ENCODE measurements at regions not wholly inside any gene's neighbourhood (a gene's known extent, or its start where the extent isn't known, plus 50 kb on each side); places are given as distances from the start of the nearest gene placed in this dataset.

DNA sequence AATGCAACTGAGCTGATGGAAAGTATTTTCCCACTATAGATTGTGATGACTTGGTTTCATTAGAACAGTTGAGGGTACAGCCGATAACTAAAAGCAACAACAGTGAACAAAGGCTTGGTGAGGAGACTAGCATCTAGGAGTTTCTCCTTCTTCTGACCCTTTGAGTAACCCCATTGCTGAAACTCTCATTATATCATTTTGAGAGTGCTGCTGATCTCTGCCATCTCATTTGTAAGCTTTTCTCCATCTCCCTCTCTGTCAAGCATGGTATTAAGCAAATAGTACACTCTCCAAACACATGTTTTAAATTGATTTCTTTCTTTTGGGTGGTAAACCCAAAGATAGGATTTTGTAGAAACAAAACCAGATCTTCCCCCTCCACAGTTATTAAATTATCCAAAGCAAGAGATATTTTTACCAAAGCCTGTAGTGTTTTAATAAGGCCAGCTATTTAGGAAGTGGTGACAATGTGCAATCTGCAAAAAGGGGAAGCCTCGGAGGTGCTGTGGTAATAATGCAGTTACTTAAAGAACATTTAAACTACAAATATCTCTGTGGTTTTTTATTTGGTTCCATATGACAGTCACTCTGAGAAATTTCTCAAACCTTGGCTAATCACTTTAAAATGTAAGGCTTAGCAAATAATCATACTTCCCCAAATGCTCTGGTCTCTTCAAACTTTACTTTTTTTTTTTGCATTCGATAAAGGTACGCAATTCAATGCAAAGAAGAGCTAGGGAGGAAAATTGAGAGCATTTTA lies 287.5 kb downstream of the HLX start:
- H3K27ac ChIP-seq (ENCODE audit: extremely low read length, insufficient read depth, low read length), result no peak overlapping the region
- in situ Hi-C loops (cut with HindIII; ENCODE audit: extremely low pct_ligation_motif_present, low pct_unique_long_range_greater_than_20kb), result no loop called here
- H3K4me1 ChIP-seq (ENCODE audit: insufficient read depth, low read length), result no peaks in the 10 kb centered on the region
- no peak for ATAC-seq
- 65% methylated on average over 4 of the region's 4 CpGs for WGBS (ENCODE audit: low lambda C conversion rate)
- no peak overlapping the region for H2AFZ ChIP-seq (ENCODE audit: low read length)
- DNase-seq (ENCODE audit: low spot score), result no peak
- H3K27me3 ChIP-seq (ENCODE audit: control insufficient read depth in 1 of 2, insufficient read depth in 2 of 2, low read length in 2 of 2), result no peaks in the 10 kb centered on the region
- H3K9ac ChIP-seq (ENCODE audit: insufficient read depth, low read depth, low read length), result no peak overlapping the region
- no peaks in the 10 kb centered on the region for H4K20me1 ChIP-seq (ENCODE audit: insufficient read depth, low read length)
- H3K4me3 ChIP-seq (replicated peaks in 1 of 3; ENCODE audit: insufficient read depth in 1 of 3, low read depth in 2 of 3, low read length in 3 of 3), result no peak overlapping the region
- H3K4me2 ChIP-seq (ENCODE audit: low read depth, low read length), result no peak overlapping the region
- H3K9me3 ChIP-seq (ENCODE audit: low read length), result no peaks in the 10 kb centered on the region
- H3K79me2 ChIP-seq (ENCODE audit: insufficient read depth, low read length), result no peaks in the 10 kb centered on the region
- ChIA-PET POLR2A (no interaction called here), CTCF (ENCODE audit: low intra/inter-chr PET ratio, low total read pairs) (no interaction called here)
- intact Hi-C loops (cut with micrococcal nuclease; ENCODE audit: unreplicated experiment), result no loop called here
- TF ChIP-seq, protein P1, sequence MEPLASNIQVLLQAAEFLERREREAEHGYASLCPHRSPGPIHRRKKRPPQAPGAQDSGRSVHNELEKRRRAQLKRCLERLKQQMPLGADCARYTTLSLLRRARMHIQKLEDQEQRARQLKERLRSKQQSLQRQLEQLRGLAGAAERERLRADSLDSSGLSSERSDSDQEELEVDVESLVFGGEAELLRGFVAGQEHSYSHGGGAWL (CRISPR knock-in tag; IDR thresholded peaks at IDR 0.05), result no peak
- TF ChIP-seq, protein P2, sequence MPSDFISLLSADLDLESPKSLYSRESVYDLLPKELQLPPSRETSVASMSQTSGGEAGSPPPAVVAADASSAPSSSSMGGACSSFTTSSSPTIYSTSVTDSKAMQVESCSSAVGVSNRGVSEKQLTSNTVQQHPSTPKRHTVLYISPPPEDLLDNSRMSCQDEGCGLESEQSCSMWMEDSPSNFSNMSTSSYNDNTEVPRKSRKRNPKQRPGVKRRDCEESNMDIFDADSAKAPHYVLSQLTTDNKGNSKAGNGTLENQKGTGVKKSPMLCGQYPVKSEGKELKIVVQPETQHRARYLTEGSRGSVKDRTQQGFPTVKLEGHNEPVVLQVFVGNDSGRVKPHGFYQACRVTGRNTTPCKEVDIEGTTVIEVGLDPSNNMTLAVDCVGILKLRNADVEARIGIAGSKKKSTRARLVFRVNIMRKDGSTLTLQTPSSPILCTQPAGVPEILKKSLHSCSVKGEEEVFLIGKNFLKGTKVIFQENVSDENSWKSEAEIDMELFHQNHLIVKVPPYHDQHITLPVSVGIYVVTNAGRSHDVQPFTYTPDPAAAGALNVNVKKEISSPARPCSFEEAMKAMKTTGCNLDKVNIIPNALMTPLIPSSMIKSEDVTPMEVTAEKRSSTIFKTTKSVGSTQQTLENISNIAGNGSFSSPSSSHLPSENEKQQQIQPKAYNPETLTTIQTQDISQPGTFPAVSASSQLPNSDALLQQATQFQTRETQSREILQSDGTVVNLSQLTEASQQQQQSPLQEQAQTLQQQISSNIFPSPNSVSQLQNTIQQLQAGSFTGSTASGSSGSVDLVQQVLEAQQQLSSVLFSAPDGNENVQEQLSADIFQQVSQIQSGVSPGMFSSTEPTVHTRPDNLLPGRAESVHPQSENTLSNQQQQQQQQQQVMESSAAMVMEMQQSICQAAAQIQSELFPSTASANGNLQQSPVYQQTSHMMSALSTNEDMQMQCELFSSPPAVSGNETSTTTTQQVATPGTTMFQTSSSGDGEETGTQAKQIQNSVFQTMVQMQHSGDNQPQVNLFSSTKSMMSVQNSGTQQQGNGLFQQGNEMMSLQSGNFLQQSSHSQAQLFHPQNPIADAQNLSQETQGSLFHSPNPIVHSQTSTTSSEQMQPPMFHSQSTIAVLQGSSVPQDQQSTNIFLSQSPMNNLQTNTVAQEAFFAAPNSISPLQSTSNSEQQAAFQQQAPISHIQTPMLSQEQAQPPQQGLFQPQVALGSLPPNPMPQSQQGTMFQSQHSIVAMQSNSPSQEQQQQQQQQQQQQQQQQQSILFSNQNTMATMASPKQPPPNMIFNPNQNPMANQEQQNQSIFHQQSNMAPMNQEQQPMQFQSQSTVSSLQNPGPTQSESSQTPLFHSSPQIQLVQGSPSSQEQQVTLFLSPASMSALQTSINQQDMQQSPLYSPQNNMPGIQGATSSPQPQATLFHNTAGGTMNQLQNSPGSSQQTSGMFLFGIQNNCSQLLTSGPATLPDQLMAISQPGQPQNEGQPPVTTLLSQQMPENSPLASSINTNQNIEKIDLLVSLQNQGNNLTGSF (CRISPR knock-in tag; IDR thresholded peaks at IDR 0.05), result no peak
- no peak for TF ChIP-seq HHEX (CRISPR knock-in tag; IDR thresholded peaks at IDR 0.05)
- TF ChIP-seq SALL2 (CRISPR knock-in tag; IDR thresholded peaks at IDR 0.05), result no peak
- no peak for TF ChIP-seq ZNF792 (CRISPR knock-in tag; IDR thresholded peaks at IDR 0.05)
- TF ChIP-seq ZFP1 (CRISPR knock-in tag; IDR thresholded peaks at IDR 0.05), result no peak
- TF ChIP-seq, protein P3, sequence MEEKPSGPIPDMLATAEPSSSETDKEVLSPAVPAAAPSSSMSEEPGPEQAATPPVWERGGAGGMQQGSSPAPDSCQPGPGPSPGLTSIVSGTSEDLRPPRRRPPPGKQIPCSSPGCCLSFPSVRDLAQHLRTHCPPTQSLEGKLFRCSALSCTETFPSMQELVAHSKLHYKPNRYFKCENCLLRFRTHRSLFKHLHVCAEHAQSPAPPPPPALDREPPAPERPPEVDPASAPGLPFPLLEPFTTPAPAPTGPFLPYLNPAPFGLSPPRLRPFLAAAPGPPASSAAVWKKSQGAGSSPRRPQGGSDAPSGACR (CRISPR knock-in tag; IDR thresholded peaks at IDR 0.05), result no peak
- TF ChIP-seq CC2D1A (CRISPR knock-in tag; IDR thresholded peaks at IDR 0.05), result no peak
- TF ChIP-seq BORCS8-MEF2B (CRISPR knock-in tag; IDR thresholded peaks at IDR 0.05), result no peak
- TF ChIP-seq ATF1 (CRISPR knock-in tag; IDR thresholded peaks at IDR 0.05), result no peak
- no peak for TF ChIP-seq TBL1XR1 (IDR thresholded peaks at IDR 0.05; ENCODE audit: borderline replicate concordance, low read length, partially characterized antibody)
- no peak for TF ChIP-seq SRF (IDR thresholded peaks at IDR 0.05; ENCODE audit: low read depth, low read length)
- TF ChIP-seq SETDB1 (CRISPR knock-in tag; IDR thresholded peaks at IDR 0.05; ENCODE audit: borderline replicate concordance), result no peak
- TF ChIP-seq, protein P4, sequence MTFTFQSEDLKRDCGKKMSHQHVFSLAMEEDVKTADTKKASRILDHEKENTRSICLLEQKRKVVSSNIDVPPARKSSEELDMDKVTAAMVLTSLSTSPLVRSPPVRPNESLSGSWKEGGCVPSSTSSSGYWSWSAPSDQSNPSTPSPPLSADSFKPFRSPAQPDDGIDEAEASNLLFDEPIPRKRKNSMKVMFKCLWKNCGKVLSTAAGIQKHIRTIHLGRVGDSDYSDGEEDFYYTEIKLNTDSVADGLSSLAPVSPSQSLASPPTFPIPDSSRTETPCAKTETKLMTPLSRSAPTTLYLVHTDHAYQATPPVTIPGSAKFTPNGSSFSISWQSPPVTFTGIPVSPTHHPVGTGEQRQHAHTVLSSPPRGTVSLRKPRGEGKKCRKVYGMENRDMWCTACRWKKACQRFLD (CRISPR knock-in tag; IDR thresholded peaks at IDR 0.05; ENCODE audit: borderline replicate concordance), result no peak
- BruUV-seq (replicated peaks), result no TSS peak
- no peak for FAIRE-seq
- H3K36me3 ChIP-seq (replicated peaks in 1 of 2; ENCODE audit: control insufficient read depth in 1 of 2, insufficient read depth in 2 of 2, low read length in 2 of 2), result no peaks in the 10 kb centered on the region

All from HepG2 (cell line).